Posterior vena cava (tissue), 2 donors: ENCODE measurements at regions not wholly inside any gene's neighbourhood (a gene's known extent, or its start where the extent isn't known, plus 50 kb on each side); places are given as distances from the start of the nearest gene placed in this dataset.
"Not testable (repeated sequence)": the region's sequence is repeated elsewhere in the genome, so short reads cannot be mapped to it uniquely, and the experiment has no call there.

Experiments
- DNase-seq: peaks from one replicate; pipeline ENCODE4 v3.0.0-alpha.2; 2020; ENCODE audit warnings: low spot score
- intact Hi-C, 2 donors: fragments of 100-400 bp; cut with DNase I; formaldehyde crosslinking; loops; one replicate each; pipeline versions ENCODE4 v1.14.1 to v1.14.2; 2022 to 2023
- donor health status: DM: yes; HTN: yes; CAD: no.
- donor health status: DM: yes; HTN: yes; CAD: no.

DNA sequence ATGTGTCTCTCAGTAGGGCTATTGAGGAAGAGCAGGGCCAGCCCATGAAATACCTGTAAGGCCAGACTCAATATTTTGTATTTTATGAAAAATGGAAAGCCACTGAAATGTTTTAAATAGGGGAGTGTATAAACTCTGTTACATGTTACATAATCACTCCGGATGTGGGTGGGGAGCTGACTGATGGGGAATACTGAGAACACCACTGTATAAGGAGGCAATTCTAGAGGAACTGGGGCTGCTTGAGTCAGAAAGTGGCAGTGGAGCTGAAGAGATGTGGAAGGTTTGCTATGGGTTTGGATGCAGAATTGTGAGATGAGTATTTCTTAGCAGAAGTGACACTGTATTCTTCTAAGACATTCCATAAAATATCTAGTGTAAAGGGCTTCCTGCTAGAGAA lies 647.8 kb upstream of the LCORL start:
- intact Hi-C loops: no loop called here

DNA sequence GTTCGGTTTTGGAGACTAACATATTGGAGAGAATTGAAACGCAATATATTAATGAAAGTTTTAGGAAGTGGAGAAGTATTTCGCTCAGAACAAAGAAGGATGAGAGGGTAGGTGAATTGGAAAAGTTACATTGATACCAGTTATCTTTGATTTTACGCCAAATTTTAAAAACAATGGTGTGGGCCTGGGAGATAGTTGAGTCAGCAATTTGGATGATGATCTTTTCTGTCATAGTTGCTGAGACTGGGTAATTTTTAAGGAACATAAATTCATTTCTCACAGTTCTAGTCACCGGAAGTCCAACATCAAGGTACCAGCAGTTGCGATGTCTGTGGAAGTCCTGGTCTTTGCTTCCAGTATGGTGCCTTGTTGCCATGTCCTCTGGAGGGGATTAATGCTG lies 644.8 kb upstream of the LCORL start:
- intact Hi-C loops: no loop called here

More for the DNA sequence above, 647.8 kb upstream of the LCORL start:
- DNase-seq: no peak

DNA sequence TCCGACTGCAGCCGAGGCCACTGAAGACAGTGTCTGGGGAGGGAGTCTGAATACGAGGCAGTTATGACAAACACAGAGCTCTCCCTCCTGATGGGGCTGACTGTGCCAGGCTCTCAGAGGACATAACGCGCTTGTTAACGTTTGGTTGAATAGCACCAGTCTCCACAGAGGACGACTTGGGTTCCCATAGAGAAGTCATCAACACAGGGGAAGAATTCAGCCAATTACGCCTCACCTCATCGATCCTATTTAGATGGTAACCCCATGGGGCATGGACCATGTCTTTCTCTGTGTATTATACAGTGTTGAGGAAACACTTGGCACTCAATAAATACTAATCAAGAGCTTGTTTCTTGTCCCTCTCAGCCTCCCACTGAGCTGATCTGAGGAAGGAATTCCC lies 642.6 kb upstream of the LCORL start:
- DNase-seq: no peak
- intact Hi-C loops: no loop called here

More for the DNA sequence above, 644.8 kb upstream of the LCORL start:
- DNase-seq: no peak

DNA sequence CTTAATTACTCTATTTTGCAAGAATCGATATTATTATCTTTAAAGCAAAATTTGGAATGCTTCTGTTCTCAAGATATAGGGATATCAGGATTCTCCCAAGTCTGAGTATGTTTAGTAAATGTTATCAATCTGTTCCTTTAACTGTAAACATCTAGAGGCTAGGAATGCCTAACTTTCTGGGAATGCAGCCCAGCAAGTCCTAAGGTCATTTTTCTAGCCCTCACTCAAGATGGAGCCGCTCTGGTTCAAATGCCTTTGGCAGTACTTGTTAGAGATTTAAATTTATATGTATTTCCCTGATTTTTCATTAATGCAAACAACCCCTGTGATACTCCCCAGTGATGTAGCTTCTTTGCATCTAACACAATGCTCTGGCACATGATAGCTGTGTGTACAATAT lies 623.8 kb upstream of the LCORL start:
- intact Hi-C loops: loop anchor here in 1 of 2 donors (10.0 kb wide), 1 partner anchor 259 kb away; no protein-coding TSS in a partner anchor
- DNase-seq: no peak

DNA sequence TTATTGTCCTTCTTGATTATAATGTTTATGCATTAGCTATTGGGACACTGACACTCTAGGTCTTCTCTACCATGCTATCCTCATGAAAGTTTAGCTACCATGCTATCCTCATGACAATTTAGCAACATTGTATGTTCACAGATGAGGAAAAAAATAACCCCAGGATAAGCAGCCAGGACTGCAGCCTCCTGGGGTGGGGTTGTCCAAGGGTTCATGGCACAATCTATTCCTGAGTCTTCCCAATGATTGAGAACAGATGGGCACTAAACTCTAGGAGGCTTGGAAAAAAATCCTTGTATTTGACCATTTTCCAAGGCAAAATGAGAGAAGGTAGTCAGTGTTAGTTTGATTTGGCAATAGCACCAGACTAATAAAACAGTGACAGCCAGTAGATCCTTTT lies 619.8 kb upstream of the LCORL start:
- intact Hi-C loops: loop anchor here in 1 of 2 donors (10.0 kb wide), 1 partner anchor 263 kb away; no protein-coding TSS in a partner anchor
- no peak for DNase-seq

DNA sequence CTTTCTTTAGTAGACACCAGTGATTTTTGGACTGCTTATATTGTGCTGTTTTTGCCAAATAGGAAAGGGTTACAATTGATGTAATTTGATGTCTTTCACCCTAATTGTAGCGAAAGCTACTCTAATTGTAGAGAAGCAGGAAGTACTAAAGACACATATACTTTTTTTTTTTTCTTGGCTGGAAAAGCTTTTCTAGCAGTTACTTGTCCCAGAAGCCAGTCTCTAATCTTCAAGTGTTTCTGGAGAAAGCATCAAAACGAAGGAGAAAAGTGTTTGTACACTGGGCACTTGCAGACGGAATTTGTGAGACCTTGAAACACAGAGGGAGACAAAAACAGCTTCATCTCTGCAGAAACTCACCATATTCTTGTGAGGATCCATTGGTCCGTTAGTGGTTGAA lies 616.5 kb upstream of the LCORL start:
- intact Hi-C loops: no loop called here
- no peak for DNase-seq

DNA sequence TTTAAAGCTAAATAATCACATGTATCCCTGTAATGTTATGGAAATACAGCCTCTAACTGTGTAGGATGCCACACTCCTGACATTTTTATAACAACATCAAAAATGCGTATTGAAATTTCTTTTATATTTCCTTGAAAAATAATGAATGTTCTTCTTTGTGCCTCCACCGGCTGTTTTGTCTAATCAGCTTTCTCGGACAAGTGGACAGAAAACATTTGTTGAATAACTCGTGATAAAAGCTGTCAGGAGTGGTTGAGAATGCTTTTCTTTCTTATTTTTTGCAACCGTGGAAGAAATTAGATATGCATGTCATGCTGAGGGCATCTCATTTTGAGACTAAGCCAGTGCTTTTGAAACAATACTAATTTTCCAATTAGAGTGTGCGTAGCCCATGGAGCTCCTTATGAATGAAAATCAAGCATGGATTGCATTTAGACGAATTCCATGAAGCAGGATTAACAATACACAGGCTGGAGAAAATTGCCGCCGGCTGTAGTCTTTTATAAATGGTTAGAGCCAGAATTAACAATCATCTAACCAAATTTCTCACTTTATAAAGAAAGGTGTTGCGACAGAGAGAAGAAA lies 614.5 kb upstream of the LCORL start:
- no peak for DNase-seq
- intact Hi-C loops: no loop called here

DNA sequence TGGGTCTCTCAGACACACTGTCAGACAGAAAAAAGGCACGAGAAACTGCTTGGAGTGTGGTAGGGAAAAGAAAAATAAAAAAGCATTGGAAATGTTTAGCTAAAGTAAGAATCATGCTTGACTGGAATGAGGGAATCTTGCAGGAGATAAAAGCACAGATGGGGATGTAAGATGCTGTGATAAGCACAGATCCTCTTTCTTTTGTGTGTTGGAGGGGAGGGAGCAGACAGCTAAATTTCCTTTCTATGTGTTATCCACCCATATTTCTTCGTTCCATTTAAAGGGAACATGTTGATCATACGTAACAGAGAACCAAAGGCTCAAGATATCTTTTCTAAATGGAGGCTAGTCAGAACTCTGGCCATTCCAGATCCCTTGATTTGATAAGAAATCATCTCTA lies 614.0 kb upstream of the LCORL start:
- DNase-seq: no peak
- intact Hi-C loops: no loop called here

DNA sequence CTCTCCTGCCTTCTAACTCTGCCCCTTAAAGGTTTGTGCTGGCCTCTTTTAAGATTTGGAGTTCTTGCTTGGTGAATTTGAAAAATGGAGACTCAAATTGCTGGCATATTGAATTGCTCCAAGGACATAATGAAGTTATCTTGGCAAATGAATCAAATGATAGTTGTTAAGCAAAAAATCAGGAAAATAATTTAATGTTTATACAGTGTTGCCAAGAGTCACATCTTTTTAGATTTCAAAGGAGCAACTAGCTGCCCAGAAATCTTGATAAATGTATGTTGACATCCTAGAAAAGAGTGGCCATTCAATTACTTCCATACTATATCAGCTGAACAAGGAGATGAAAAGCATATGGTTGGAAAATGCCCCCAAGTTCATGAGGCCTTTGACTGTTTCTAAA lies 610.0 kb upstream of the LCORL start:
- intact Hi-C loops: no loop called here
- DNase-seq: no peak

DNA sequence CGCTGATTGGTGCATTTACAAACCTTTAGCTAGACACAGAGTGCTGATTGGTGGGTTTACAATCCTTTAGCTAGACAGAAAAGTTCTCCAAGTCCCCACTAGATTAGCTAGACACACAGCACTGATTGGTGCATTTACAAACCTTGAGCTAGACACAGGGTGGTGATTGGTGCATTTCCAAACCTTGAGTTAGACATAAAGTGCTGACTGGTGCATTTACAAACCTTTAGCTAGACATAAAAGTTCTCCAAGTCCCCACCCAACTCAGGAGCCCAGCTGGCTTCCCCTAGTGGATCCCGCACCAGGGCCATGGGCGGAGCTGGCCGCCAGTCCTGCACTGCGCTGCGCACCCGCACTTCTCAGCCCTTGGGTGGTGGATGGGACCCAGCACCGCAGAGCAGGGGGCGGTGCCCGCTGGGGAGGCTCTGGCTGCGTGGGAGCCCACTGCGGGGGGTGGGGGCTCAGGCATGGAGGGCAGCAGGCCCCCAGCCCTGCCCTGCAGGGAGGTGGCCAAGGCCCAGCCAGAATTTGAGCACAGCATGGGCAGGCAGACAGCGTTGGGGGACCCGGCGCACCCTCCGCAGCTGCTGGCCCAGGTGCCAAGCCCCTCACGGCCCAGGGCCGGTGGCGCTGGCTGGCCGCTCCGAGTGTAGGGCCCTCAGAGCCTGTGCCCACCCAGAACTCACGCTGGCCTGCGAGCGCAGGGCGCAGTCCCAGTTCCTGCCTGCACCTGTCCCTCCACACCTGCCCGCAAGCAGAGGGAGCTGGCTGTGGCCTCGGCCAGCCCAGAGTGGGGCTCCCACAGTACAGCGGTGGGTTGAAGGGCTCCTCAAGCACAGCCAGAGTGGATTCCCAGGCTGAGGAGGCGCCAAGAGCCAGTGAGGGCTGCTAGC lies 608.9 kb upstream of the LCORL start:
- DNase-seq: no peak
- intact Hi-C loops: no loop called here

DNA sequence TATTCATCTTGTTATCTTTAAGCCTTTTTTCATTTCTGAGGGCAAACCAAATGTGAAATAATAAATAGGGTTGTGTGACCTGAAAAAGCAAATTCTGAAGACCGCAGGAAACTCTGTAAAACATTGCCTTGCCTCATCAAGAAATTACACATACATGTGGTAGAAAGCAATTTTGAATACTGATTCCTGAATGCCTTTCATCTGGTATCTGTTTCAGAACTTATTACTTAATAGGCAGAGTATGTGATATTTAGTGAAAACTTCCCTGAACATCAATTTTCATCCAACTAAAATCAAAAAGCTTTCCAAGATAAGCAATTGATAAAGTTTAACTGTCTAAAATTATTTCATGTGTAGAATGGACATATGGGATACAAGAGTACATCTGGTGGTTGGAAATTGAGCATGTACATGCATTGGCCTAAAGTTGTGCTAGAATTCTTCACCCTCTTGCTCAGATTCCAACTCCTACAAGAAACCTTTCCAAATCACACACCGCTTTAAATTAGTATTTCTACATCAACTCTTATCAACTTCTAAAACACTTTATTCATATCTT lies 606.0 kb upstream of the LCORL start:
- intact Hi-C loops: no loop called here
- no peak for DNase-seq

DNA sequence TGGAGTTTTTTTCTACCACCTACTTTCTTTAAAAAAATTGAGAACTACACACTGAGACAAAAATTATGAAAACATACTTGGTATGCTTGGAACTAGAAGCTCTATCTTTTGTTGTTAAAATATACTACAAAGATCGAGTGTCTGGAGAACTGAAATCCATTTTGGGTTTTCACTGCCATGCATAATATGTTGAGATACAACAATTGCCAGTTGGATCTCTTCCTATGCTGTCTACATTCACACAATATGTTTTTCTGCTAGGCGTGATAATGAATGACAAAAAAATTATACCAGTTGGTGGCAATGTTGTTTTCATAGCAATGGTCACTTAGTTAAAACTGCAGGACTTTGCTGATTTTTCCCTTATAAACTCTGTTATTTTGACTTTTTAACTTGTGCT lies 605.4 kb upstream of the LCORL start:
- DNase-seq: no peak
- intact Hi-C loops: no loop called here

DNA sequence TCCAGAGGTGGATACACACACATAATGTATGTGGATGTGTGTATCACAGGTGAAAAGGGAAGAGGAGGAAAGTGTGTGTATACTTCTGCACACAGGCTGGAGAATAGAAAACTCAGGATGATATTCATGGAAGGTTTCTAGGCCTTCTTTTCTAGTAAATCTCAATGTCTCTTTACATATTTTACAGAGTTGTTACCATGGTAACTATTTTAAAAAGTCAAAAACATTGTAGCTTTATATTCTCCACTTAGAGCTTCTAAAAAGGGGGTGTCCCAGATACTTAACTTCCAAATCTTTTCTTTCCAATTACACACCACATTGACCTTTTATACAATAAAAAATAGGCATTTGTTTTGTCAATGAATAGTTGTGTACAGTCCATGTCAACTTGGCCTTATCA lies 604.8 kb upstream of the LCORL start:
- intact Hi-C loops: no loop called here
- no peak for DNase-seq

DNA sequence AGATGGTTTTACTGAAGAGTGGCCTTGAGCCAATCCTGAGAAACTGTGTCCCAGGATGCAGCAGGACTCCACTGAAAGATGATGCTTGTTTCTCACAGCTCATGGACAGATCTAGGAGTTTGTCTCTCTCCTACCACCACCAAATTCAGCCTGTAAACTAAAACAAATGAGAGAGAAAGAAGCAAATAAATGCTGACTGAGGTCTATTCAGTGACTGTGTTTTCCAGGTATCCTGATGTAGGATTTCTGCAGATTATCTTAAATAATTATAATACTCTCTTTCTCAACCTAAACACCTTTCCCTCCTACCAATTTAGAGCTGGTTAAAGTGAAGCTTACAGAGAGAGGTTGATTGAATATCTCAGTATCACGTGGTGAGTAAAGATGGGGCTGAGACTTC lies 599.6 kb upstream of the LCORL start:
- DNase-seq: no peak
- intact Hi-C loops: no loop called here

DNA sequence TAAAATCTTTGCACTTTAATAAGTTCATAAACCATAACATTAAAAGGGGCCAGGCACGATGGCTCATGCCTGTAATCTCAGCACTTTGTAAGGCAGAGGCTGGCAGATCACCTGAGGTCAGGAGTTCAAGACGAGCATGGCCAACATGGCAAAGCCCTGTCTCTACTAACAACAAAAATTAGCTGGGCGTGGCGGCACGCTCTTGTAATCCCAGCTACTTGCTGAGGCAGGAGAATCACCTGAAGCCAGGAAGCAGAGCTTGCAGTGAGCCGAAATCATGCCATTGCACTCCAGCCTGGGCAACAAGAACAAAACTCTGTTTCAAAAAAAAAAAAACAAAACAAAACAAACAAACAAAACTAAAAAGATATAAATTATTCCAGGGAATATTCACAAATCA lies 595.2 kb upstream of the LCORL start:
- intact Hi-C loops: no loop called here
- DNase-seq: no peak

DNA sequence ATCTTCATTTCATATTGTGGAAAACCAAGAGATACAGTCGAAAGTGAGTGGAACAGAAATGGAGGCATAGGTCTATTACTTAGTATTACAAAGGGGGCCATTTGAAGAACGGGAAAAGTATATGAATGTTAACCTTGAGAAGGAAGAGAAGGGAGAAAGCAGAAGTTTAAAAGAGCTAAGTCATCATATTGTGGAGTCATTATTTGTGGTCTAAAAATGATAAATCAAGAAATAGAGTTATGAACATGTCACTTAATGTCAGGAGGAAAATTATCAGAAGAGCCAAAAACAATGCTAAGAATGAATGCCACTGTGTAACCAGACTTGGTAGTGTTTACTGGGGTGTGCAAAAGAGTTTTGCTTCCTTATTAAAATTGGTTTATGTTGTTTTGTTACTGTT lies 589.5 kb upstream of the LCORL start:
- DNase-seq: no peak
- intact Hi-C loops: no loop called here

DNA sequence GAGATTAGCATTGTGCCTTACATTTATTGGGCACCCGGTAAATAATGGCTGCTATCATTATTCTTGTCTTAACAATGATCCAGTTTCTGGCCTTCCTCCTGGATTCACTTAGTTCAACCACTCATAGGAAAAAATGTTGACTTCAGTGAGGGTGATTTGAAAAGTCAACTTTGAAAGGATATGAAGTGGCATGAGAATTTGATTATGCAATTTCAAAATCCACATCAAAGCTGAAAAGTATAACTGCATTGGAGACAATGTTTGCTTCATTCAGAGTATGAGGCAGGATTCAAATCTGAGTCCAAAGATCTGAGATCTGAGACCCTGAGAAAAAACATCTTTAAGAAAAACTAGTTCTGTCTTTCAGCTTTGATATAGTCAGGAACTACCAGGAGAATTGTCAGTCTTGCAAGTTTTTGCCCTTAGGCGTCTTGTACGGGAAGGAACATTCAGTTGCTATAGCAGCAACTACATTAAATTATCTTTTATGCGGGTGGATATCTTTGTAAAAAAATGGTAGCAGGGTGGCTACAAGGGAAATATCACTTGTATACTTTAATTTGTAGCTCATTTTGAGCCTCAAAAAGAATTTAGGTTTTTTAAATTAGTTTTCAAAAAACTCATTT lies 587.5 kb upstream of the LCORL start:
- intact Hi-C loops: no loop called here
- no peak for DNase-seq

DNA sequence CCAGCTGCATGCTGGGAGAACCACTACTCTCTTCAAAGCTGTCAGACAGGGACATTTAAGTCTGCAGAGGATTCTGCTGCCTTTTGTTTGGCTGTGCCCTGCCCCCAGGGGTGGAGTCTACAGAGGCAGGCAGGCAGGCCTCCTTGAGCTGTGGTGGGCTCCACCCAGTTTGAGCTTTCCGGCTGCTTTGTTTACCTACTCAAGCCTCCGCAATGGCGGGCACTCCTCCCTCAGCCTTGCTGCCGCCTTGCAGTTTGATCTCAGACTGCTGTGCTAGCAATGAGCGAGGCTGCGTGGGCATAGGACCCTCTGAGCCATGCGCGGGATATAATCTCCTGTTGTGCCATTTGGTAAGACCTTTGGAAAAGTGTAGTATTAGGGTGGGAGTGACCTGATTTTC lies 581.1 kb upstream of the LCORL start:
- DNase-seq, intact Hi-C loops: not testable (repeated sequence)

DNA sequence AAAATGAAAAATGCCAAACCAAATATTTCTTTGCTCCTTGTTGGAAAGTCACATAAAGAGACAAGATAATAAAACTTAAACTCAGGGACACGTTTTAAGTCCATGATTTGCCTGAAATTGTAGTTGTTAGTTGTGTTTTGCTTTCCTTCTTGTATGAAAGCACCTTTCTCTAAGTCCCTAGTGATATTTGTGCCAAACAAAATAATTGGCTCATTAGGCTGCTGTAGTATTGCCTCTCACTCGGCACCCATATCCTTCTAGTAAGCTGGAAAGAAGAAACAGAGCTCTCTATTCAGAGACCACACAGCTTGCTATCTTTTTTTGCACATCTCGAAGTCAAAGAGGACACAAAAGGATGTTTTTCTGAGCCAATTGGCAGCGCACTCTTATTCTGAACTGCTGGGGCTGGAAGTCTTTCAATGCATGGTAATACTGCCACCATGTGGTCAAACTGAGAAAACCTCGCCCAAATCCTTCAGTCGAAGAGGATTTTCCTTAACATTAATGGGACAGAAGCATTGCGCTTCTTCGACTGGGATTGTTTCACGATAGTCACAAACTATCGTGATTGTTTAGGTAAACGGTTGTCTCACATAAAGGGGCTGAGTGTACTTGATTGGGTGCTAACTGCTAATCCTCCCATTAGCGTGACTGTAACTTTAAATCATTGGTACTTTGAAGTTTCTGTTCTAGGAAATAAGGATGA lies 571.9 kb upstream of the LCORL start:
- no peak for DNase-seq

DNA sequence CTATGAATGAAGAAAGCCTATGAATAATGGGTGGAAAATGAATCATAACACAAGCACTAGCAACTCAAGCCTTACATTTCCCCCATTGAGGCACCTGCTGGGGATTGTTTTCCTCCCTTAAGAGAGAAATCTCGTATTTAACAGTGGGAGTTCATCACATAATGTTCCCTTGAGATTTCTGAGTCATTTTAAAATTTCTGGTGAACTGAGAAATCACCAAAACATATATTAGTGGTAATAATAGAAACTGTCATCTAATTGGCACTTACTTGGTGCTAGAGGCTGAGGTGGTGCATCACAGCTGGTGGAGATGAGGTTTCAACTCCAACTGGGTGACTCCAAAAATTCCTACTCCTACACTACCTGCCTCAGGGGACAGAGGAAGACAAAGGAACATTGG lies 561.3 kb upstream of the LCORL start:
- intact Hi-C loops: no loop called here
- no peak for DNase-seq

More for the DNA sequence above, 571.9 kb upstream of the LCORL start:
- intact Hi-C loops: loop anchor here in 1 of 2 donors (10.0 kb wide), 1 partner anchor 769 kb away; no protein-coding TSS in a partner anchor
